ENCODE measurements at regions not wholly inside any gene's neighbourhood (a gene's known extent, or its start where the extent isn't known, plus 50 kb on each side); places are given as distances from the start of the nearest gene placed in this dataset.

- Histone ChIP-seq H2AFZ (ENCODE audit: low read depth, low read length) (no peak overlapping the region), H3K4me2 (ENCODE audit: insufficient read depth, low read length) (no peak overlapping the region), H3K4me1 (replicated peaks in 1 of 2; ENCODE audit: control insufficient read depth in 2 of 2, insufficient read depth in 2 of 2, low read length in 2 of 2) (no peaks in the 10 kb centered on the region), H3K79me2 (ENCODE audit: control insufficient read depth, insufficient read depth, low read length) (no peaks in the 10 kb centered on the region), H3K9me1 (ENCODE audit: control insufficient read depth, insufficient read depth, low read length) (no peaks in the 10 kb centered on the region), H3K27me3 (ENCODE audit: control insufficient read depth in 2 of 2, insufficient read depth in 2 of 2, low read length in 2 of 2) (no peaks in the 10 kb centered on the region), H4K20me1 (replicated peaks; ENCODE audit: control insufficient read depth, insufficient read depth, low read length) (no peaks in the 10 kb centered on the region), H3K9ac (ENCODE audit: insufficient read depth in 1 of 2, low read depth in 2 of 2, low read length in 2 of 2) (no peak overlapping the region), H3K9me3 (replicated peaks; ENCODE audit: control insufficient read depth, insufficient read depth, low read depth, low read length) (no peaks in the 10 kb centered on the region), H3K27ac (ENCODE audit: extremely low read depth, low read depth, low read length) (no peak overlapping the region), H3K4me3 (no peak overlapping the region), H3K36me3 (ENCODE audit: control insufficient read depth, insufficient read depth, low read length) (no peaks in the 10 kb centered on the region)
- POLR2A ChIA-PET: no interaction called here
- DNase-seq (ENCODE audit: extremely low read depth in 1 of 4, low spot score in 3 of 4) (no peak), ATAC-seq (no peak), FAIRE-seq (no peak)
- in situ Hi-C loops (cut with MboI) (no loop called here), intact Hi-C loops (cut with micrococcal nuclease) (no loop called here)
- WGBS (ENCODE audit: insufficient coverage, low coverage, missing lambda C conversion rate): no CpG with 5 or more reads among the region's 3 CpGs
- CTCF ChIA-PET (ENCODE audit: low intra/inter-chr PET ratio): no interaction called here
- BruUV-seq (replicated peaks): no TSS peak
- TF ChIP-seq DLX4 (CRISPR knock-in tag; IDR thresholded peaks at IDR 0.05) (no peak), SMAD2 (IDR thresholded peaks at IDR 0.05; ENCODE audit: low read depth, low read length) (no peak), BRD4 (IDR thresholded peaks at IDR 0.05) (no peak)
Observed at GRCh38 chr9:29822458-29822857, 2249.2 kb upstream of the C9orf72 start.

GRCh38 chr9:29826421-29826820 is 2253.1 kb upstream of the C9orf72 start:
- Histone ChIP-seq H3K4me1 (replicated peaks in 1 of 2; ENCODE audit: control insufficient read depth in 2 of 2, insufficient read depth in 2 of 2, low read length in 2 of 2) (no peaks in the 10 kb centered on the region), H4K20me1 (replicated peaks; ENCODE audit: control insufficient read depth, insufficient read depth, low read length) (no peaks in the 10 kb centered on the region), H3K36me3 (ENCODE audit: control insufficient read depth, insufficient read depth, low read length) (no peaks in the 10 kb centered on the region), H3K4me2 (ENCODE audit: insufficient read depth, low read length) (no peak overlapping the region), H3K79me2 (ENCODE audit: control insufficient read depth, insufficient read depth, low read length) (no peaks in the 10 kb centered on the region), H3K9me1 (ENCODE audit: control insufficient read depth, insufficient read depth, low read length) (no peaks in the 10 kb centered on the region), H3K9me3 (replicated peaks; ENCODE audit: control insufficient read depth, insufficient read depth, low read depth, low read length) (no peaks in the 10 kb centered on the region), H3K4me3 (no peak overlapping the region), H2AFZ (ENCODE audit: low read depth, low read length) (no peak overlapping the region), H3K27me3 (ENCODE audit: control insufficient read depth in 2 of 2, insufficient read depth in 2 of 2, low read length in 2 of 2) (no peaks in the 10 kb centered on the region), H3K9ac (ENCODE audit: insufficient read depth in 1 of 2, low read depth in 2 of 2, low read length in 2 of 2) (no peak overlapping the region), H3K27ac (ENCODE audit: extremely low read depth, low read depth, low read length) (no peak overlapping the region)
- ChIA-PET POLR2A (no interaction called here), CTCF (ENCODE audit: low intra/inter-chr PET ratio) (no interaction called here)
- no peak for ATAC-seq
- in situ Hi-C loops (cut with MboI) (no loop called here), intact Hi-C loops (cut with micrococcal nuclease) (no loop called here)
- no peak for FAIRE-seq
- WGBS (ENCODE audit: insufficient coverage, low coverage, missing lambda C conversion rate): no CpG with 5 or more reads among the region's 23 CpGs
- BruUV-seq (replicated peaks): no TSS peak
- DNase-seq (ENCODE audit: extremely low read depth in 1 of 4, low spot score in 3 of 4): no peak
- TF ChIP-seq JUN (IDR thresholded peaks at IDR 0.05; ENCODE audit: borderline replicate concordance, low read depth, low read length): no peak
- no peak for TF ChIP-seq JUN (CRISPR knock-in tag; IDR thresholded peaks at IDR 0.05; ENCODE audit: borderline replicate concordance)
- no peak for TF ChIP-seq STAT5B (CRISPR knock-in tag; IDR thresholded peaks at IDR 0.05)
- no peak for TF ChIP-seq ZBED1 (IDR thresholded peaks at IDR 0.05)
- TF ChIP-seq KHSRP (IDR thresholded peaks at IDR 0.05): no peak
- no peak for TF ChIP-seq HNRNPLL (IDR thresholded peaks at IDR 0.05; ENCODE audit: low read depth, low read length, poor library complexity, severe bottlenecking)
- TF ChIP-seq ZMIZ1 (IDR thresholded peaks at IDR 0.05; ENCODE audit: low read depth in 2 of 2, low read length in 2 of 2): no peak
- no peak for TF ChIP-seq ELK1 (CRISPR knock-in tag; IDR thresholded peaks at IDR 0.05)
- no peak for TF ChIP-seq ZKSCAN8 (CRISPR knock-in tag; IDR thresholded peaks at IDR 0.05)

Measured in K562 (cell line).